NCI-H1092 treated with DMSO at 0.1 percent for 48 hours (cell line): ENCODE measurements at regions not wholly inside any gene's neighbourhood (a gene's known extent, or its start where the extent isn't known, plus 50 kb on each side); places are given as distances from the start of the nearest gene placed in this dataset.

ENCODE experiments used
- DNase-seq: peaks from one replicate; lab custom pipeline; 2025; lab: John Stamatoyannopoulos, UW

DNA sequence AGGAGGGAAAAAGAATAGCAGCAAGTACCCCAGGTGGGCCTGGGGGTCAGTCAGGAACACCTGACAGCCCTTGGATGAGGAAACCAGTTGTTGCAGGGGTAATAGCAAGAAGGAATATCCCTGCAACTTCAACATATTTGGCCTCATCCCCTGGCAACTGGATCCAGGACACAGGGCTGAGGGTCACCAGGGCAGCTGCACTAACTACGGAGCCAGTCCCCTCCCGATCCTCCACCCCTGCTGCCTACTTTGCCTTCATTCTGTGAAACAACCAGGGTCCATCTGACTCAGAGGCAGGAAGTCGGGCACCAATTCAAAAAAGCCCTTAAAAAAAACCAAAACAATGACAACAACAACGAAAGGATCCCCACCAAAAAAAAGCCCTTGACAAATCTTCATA, 52.9 kb downstream of the FRMPD3 start:
- DNase-seq = no peak

DNA sequence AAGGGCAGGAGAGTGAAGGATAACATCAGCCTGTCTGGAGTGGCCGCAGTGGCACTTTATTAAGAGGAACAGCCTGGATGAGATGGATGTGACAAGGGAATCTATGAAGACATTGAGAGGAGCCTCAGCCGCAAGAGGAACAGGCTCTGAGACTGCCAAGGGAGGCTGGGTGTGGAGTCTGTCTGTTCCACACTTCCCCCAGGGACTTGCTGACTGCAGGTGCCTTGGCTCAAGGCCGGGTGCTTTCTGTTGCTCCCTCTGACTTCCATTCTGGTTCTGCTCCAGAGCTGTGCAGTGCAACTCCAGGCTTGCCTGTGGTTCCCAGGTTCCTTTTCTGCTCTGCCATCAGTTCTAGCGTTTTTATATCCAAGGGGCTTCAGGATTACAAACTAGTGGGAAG, 54.6 kb downstream of the FRMPD3 start:
- DNase-seq = no peak

DNA sequence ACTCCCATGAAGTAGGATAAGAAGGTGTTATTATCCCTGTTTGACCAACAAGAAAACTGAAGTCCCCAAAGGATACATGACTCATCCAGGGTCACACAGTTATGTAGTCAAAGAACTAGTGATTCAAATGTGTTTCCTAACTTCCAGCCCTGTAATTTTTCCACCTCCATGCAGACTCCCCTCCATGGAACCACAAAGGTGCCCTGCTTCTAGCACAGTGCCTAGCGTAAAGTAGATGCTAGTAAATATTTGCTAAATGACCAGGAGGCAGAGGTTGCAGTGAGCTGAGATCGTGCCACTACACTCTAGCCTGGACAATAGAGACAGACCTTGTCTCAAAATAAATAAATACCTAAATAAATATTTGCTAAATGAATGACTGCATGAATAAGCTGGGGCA, 55.8 kb downstream of the FRMPD3 start:
- DNase-seq = no peak

DNA sequence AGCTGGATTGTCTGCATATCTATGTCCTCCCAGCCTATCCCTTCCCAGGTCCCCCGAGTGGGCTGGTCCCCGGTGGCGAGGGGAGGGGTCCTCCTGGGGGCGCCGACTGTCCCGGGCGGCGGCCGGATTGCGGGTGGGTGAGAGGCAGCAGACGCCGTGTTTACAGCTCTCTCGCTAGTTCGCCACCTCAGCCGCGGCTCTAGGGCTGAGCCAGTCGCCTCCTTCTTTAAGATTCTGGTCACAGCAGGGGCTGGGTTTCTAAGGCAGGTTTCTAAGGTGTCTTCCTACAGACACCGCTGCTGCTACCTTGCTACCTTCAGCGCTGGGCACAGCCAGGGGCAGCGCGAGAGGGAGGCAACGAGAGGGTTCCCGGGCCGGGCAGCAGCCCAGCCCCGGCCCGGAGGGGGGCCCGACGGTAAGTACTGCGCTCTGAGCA, 57.2 kb downstream of the FRMPD3 start:
- DNase-seq = no peak

DNA sequence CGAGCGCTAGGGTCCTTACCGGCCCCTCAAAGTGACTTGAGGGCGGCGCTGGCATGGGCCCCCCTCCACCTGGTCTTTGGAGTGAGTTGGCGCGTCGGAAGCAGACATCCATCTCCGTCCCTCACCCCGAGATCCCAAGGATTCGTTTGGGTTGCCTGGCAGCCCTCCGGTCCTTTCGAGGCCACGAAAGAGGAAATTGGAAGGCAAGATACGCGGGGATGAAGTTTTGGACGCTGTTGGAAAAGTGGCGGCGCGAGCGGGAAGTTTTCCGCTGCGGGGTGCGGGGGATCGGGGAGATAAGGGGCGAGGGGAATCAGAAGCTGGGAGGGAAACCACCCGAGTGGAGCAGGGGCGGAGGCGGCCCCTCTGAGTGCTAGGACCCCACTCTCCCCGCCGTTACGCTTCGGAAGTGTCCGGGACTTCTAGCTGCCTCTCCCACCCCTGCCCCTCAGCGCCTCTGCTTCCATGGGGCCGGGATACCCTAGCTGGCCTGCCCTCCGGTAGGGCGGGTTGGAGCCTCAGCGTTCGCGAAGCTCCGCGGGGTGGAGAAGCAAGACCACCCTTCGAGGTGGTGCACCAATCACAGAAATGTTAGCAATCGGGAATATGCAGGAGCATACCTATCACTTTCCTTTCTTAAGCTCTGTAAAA, 57.8 kb downstream of the FRMPD3 start:
- DNase-seq = no peak

DNA sequence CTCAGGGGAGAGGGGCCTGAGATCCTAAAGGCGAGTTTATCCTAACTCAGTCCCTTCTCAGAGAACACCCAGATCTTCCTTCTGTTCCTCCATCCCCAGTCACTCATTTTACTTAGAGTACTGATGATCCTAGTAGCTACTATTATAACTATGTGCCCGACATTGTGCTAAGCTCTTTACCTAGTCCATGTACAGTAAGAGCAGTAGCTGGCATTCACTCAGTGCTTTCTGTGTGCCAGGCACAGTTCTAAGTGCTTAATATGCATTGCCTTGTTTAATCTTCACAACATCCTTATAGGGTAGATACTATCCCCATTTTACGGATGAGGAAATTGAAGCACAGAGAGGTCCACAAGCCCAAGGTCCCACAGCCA, 58.3 kb downstream of the FRMPD3 start:
- no peak for DNase-seq

DNA sequence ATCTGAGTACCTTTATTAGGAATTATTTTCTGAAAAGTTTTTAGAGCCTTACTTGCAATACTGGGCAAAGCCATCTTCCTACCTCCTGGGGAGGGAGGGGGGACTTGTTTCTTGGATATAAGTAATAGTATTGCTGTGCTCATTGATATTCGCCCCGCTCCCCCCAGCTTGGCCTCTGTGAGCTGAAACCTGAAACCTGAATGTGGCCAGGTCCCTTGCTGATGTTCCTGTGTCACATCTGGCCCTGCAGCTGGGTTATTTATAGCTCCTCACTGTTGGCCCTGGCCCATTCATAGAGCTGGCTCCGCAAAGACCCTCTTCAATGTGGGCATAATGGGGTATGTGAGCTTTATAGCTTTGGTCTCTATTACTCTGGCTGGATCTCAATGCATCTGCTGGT, 59.5 kb downstream of the FRMPD3 start:
- no peak for DNase-seq

DNA sequence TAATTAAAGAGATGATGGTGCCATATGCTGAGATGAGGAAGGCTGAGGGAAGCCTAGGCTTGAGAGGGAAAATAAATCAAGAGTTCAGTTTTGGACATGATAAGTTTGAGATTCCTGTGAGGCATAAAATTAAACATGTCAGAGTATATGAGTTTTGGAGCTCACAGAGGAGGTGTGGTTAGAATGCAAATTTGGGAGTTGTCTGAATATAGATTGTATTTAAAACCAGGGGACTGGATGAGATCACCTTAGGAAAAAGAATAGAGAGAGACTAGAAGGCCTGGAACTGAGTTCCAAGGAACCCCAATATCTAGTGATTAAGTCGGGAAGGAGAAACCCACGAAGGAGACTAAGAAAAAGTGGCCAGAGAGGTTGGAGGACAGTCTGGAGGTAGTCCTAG, 65.5 kb downstream of the FRMPD3 start:
- DNase-seq = no peak

DNA sequence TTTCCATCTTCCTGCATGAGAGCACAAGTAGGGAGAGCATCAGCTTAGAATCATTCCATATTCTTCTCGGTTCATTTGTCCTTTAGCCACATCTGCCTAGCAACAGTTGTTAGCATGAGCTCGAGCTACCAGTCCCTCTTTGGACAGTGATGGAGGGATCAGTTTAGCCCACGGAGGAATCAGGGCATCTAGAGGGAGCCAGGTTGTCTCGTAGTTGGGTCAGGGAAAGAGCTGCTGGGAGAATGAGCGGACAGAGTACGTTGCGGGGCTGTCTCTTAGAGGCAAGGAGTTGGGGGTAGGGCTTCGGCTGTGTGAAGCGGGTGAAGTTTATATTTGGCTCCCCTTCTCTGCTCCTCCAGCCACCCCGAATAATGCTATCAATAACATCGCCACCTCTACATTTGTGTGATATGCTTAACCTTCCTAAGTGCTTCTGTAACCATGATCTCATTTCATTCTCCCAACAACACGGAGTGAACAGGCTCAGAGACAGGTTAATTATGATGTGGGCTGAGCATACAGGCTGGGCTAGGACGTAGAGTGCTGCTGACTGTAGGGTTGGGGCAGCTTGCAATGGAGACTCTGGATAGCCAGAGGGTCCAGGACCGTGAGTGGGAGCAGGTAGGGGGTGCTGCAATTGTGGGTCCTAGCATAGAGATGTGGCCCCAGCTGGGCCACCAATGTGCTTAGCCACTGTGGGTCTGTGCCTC, 72.6 kb downstream of the FRMPD3 start:
- no peak for DNase-seq

DNA sequence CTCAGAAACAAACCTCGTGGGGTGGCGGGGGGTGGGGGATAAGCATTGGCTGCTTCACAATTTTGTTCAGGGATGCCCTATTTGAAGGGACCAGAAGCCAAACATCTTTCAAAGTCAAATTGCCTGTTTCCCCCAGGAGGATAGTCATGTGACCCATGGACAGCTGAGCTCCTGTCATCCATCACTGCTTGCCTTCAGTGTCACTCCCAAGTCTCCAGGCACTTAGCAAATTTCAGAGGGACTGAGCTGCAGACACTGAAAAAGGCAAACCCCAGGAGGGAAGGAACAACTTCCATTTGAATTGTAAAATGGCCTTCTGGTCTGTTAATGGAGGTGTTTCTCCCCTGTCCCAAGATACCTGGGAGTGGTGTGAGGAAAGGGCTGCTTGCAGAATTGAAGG, 73.4 kb downstream of the FRMPD3 start:
- no peak for DNase-seq

DNA sequence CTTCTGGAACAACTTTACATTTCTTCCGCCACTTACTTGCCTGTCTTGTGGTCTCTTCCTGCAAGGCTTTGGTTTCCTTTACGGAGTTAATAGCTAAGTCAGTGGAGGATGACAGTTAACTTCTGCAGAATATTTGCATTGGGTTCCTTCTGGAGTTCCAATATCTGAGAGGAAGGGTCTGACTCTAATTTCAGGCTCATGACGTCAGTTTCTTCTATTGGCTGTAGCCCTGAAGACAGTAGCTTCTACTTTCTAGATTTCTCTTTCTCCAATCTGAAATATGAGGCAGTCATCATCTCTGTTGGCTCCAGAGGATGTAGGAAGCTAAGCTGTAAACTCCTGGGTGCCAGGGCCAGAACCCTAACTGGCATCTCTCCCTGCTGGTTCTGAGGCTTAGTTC, 76.7 kb downstream of the FRMPD3 start:
- DNase-seq = no peak

DNA sequence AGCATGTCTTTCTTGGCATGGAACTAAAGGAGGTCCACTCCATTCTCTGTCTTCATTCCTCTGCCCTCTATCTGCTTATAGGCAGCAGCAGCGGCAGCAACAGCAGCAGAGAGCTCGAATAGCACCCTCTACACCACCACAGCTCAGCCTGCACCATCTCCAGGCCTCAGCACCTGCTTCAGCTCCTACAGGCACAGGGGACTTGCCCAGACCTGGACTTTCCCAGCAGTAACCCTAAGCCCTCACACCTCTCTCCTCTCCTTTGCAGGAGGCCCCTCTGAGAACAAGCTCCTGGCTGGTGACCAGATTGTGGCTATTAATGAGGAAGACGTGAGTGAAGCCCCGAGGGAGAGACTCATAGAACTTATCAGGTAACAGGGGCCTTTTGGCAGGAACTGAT, 80.7 kb downstream of the FRMPD3 start:
- no peak for DNase-seq

DNA sequence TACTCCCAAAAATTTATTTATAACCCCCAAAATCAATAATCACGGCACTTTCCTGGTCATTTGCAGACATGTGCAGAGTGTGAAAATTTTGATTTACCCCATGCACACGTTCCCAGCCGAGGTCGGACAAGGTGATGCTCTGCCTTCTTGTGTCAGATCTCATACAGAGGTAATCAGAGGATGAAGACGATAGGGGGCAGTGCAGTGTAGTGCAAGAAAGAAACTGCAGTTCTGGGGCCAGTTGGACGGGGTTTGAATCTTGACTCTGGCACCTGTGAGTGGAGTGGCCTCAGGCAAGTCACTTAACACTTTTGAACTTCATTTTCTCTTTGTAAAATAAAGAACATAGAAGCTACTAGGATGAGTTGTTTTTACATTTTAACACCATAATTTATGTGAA, 88.4 kb downstream of the FRMPD3 start:
- peak; percentile 17 for DNase-seq

DNA sequence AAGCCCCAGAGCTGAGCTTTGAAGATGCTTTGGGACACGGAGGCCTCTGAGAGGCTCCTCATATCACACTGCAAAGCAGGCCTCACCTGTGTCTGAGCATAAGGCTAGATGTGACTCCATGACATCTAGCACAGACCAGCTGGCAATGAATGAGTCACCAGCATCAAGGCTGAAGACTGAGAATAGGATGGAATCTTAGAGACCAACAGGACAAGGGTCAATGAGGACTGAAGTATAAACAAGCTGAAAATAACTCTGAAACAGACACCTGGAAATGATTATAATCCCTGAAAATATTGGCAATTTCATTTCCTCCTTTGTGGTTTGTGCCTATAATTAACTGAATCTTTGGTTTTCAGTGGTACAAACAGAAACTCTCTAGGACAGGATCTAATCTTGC, 87.1 kb upstream of the PRPS1 start:
- no peak for DNase-seq

DNA sequence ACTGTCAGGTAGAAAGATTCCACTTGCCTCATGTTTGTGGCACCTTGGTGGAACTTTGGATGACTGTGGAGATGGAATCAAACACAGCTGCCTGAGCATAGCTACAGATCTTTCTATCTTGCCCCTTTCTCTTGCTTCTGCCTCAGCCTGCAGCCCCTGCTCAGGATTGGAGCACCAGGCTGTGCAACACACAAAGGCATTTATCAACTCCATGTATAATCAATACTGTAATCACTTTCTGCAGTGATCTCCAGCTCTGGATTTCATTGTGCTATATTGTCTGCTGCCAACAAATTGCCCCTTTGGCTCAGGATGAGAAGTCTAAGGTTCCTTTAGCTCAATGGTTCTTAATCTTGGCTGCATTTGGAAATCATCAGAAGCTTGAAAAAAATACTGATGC, 86.3 kb upstream of the PRPS1 start:
- no peak for DNase-seq

DNA sequence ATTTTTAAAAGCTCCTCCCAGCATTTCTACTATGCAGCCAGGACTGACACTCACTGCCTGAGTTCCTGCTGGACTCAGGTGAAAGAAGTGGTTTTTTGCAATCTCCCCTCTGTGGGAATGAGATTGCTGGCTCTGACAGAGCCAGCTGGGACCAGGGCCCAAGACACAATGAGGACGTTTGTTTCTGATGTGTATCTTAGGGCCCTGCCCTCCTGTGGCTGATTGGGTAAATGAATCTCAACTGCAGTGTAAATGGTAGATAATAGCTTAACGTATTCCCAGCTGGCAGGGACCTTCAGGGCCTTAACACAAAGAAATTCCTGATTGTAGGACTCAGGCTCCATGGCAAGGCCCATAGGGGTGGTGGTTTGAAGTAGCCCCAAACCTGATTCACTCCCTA, 85.8 kb upstream of the PRPS1 start:
- peak; percentile 40 for DNase-seq

DNA sequence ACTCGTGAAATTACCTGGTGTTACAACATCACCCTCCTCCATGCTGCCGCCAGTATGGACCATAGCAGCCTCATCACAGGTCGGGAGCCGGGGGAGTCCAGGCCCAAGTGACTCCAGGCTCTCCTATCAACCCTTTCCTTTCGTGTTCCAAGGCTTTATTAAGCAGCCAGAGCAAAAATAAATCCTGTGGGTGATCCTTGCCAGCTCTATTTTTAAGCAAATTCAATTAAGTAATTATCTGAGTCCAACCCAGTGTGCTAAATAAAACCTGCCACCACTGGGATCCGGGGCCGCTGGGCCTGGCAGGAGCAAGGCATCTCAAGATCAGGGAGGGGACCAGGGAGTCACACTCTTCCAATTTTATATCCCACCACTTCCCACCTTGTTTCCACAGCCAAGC, 80.7 kb upstream of the PRPS1 start:
- no peak for DNase-seq

DNA sequence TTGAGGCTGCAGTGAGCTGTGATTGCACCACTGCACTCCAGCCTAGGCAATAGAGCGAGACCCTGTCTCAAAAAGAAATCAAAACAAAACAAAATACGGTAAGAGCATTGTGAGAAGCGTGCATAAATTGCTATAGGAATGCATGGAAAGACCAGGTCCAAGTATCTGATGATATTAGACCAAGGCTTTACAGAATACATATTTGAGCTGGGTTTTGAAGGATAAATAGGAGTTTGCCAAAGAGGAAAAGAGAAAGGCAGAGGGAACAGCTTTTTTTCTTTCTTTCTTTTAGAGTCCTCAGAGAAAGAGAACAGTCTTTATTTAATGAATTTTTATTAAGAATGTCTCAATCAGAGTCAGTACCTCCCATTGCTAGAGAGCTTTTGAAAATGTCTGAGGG, 79.5 kb upstream of the PRPS1 start:
- DNase-seq = no peak

DNA sequence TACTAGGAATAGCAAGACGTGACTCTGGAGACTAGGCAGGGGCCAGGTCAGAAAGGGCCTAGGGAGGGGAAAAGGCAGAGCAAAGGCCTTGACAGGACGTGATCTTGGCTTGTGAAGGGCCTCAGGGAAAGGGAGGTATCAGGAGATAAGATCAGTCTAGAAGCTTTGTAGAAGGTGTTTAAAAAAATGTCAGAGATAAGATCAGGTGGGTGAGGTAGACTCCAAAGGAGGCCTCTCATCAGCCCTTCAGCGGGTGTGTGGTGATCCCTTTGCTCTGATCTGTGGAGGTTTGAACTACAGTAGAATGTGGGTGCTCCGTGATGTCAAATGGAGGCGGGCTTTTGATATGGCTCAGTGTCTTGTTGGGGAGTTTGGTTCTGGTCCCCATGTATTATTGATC, 78.8 kb upstream of the PRPS1 start:
- DNase-seq = no peak

DNA sequence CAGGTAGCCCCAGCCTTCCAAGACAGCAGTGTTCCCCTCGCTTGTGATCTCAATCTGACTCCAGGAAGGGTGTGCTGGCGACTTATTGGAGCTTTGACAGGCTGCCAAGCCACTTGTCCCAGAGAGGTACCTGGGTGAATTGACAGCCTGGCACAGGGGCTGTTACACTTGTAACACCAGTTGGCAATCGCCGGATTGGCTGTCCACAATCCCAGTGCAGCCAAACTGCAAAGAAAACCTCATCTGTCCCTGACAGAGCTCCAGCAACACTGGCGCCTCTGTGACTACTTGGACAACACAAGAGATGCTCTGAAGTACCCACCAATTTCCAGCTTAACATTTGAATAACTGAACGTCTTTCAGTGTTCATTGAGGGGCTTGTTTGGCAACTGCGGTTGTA, 76.8 kb upstream of the PRPS1 start:
- DNase-seq = peak; percentile 29

DNA sequence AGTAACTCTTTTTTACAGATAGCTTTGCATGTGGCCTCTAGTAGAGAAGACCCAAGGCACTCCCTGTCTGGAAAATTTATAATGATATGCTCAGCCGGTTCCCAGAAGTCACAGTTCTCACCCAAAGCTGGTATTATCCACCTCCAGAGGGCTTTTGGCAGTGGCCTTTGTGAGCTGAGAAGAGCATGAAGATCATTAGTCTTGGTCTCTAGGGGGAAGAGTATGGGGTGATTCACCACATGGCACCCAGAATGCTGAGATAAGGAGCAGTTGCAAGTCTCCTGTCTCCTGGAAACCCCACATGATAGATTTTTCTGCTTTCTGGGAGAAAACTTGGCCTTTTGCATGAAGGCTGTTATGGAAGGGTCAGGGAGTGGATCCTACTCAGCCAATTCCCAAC, 75.4 kb upstream of the PRPS1 start:
- DNase-seq = no peak

DNA sequence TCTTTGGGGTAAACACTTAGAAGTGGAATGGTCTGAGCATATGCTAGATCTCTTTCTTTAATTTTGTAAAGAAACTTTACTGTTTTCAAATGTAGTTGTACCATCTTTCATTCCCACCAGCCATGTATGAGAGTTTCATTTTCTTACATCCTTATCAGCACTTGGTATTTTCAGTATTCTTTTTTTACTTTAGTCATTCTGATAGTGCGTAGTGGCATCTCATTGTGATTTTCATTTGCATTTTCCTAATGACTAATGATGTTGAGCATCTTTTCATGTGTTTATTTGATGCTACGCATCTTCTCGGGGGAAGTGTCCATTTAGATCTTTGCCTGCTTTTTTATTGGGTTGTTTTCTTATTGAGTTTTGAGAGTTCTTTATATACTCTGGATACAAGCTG, 71.3 kb upstream of the PRPS1 start:
- no peak for DNase-seq

DNA sequence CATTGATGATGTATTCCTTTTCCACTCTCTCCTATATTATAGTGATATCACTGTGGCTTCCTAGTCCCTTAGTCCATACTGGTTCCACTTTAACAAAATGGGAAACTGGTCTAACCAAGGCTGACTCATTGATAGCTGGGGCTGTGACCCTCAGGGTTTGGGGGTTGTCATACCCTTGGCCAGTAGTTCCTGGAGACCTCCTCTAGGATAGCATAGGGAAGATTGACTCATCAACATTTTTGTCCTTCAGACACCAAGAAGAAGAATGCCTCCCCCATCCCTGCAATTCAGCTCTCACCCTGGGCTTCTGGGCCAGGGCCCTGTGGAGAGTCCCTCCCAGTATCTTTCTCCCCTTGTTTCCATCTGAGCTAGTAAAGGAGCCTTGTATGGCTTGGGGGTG, 68.8 kb upstream of the PRPS1 start:
- no peak for DNase-seq

DNA sequence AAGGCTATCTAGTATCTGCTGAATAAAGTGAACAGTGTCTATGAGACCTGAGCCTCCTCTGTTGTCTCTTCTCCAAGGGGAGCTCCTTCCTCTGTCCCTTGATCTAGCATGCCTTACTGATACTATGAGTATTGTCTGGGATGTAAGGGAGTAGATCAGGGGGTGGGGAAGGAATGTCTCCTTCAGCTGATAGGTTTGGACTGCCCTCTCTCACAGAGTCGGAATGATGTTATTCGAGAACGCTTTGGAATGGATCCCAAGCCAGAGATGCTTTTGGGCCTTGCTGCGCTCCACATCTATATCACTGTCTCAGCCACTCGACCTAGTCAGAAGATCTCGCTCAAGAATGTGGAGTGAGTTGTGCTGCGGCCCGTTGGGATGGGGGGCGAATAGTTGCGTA, 68.3 kb upstream of the PRPS1 start:
- no peak for DNase-seq
